CD4-positive, alpha-beta T cell treated with Interleukin-1 beta for 1 hour (primary cell): ENCODE measurements at regions not wholly inside any gene's neighbourhood (a gene's known extent, or its start where the extent isn't known, plus 50 kb on each side); places are given as distances from the start of the nearest gene placed in this dataset.

Source experiments
- DNase-seq, 2 donors: peaks; one replicate each; pipeline ENCODE4 v3.0.0-alpha.2; 2020 to 2022

- DNase-seq, result no peak
These were observed 59.8 kb upstream of the GPM6A start for GRCh38 chr4:175871774-175872405.

DNA sequence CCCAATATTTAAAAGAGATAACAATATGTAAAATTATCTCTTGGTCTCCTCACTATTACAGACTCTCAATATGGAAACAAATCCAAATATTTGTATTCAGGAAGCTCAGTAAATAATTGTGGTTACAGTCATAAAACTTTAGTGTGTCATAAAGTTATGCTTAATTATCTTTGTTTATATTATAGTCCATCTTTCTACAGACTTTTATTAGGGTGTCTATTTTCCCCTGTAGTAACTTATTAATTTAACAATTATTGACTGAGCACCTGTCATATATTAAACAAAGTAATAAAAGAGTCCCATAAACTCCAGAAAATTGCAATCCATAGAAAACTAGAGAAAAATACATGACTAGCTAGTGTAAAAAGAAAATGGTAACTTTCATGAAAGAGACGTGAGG lies 61.6 kb upstream of the GPM6A start:
- DNase-seq, result no peak

- DNase-seq, result no peak
These were observed 62.2 kb upstream of the GPM6A start for GRCh38 chr4:175874306-175874705.

DNA sequence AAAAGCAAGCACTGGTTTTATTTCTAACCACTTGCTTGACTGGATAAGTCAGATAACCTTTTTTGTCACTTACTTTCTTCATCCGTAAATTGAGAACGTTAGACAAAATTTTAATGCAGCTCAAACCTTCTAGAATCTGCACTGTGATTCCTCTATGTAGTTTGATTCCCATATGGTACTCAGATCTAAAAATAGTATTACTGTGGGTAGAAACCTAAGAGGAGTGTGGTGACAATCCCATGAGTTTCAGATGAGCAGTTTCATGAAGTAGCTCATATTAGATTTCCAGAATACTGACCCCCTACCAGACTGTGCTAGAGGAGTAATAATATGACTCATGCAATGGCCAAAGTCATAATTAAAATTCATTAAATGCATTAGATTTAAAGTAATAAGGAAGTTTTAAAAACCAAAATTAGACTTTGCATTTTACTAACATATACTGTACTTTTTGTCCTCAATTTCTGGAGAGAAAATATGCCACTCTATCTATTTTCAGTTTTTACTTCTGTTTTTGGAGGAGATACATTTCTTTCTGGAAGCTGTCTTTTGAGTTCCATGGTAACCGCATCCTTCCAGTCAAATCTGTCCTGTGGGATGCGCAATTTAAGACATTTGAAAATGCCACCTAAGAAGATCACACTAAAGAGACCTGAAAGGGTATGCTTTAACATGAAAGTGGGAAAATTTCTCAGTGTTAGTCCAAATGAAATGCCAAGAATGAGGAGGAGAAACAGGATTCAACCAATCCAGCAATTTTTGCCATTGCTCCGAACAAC lies 64.1 kb upstream of the GPM6A start:
- no peak for DNase-seq

- DNase-seq, result no peak
These were observed 70.8 kb upstream of the GPM6A start for GRCh38 chr4:175882891-175883290.

GRCh38 chr4:175884048-175884447 lies 72.0 kb upstream of the GPM6A start:
- no peak for DNase-seq

GRCh38 chr4:175891231-175891630 lies 79.2 kb upstream of the GPM6A start:
- DNase-seq, result no peak

DNA sequence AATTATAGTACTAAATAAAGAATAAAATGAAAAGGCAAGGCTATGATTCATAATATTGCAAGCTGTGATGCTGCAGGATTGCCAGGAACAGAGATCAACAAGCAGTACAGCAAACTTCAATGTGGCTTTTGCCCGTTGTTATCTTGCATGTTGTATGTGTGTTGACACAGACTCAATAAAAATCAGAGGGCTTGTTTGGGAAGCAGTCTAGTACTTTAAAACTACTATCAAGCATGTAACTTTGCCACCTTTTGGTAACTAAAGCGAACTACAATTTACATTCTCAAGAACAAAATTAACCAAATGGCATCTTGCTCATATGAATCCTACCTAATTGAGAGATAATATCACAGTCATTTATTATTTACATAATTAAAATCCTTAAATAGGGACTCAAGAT lies 79.8 kb upstream of the GPM6A start:
- DNase-seq, result no peak

DNA sequence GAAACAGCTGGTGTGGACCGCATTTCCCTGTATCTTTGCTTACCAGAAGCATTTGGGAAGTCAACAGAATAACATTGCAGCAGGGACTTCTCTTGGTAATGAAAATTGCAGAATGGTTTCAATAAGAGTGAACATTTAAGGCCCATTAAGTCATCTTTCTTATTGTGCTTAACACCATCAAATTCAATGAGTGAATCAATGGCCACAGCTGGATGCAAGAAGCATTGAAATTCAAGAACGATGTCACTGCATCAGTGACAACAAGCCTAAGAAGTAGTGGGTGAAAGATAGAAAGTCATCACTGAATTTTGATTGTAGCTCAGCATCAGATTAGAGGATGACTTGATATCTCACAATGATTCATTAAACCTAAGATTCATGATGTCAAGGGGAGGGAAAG lies 93.9 kb upstream of the GPM6A start:
- no peak for DNase-seq

- DNase-seq, result no peak
These were observed 94.3 kb upstream of the GPM6A start for GRCh38 chr4:175906384-175906783.

- DNase-seq, result no peak
These were observed 98.6 kb upstream of the GPM6A start for GRCh38 chr4:175910700-175911099.

DNA sequence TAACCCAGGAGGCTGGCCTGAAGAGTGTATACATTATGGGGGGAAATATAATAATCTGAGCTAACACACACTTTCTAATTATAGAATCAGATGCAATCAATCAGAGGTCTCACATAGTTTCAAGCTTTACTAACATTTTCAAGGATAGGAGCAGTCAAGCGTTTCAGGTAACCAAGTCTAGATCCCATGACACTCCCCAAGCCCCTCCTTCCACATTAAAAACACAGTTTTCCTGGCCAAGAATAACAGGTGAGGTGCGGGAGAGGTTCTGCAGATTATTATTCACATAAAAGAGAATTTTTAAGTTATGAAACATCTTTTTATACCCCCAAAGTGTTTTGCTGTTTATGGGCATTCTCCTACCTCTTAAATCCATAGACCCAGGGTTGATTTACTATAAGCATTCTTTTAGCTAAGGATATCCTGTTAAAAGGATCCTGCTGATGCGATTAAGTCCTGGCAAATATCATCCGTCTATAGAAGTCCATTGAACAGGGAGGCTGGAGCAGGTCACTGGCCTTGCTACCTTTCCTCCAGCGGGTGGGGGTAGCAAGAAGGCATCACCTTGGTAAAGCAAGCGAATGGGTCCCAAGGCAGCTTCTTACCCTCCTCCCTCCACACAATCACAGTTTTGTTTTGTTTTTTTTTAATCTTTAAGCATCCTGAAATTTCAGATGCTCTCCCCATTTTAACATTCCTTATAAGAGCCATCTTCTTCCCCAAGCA lies 104.7 kb upstream of the GPM6A start:
- no peak for DNase-seq

- no peak for DNase-seq
These were observed 115.1 kb upstream of the GPM6A start for GRCh38 chr4:175927121-175927520.

- DNase-seq, result no peak
These were observed 117.4 kb upstream of the GPM6A start for GRCh38 chr4:175929441-175929840.

GRCh38 chr4:175929932-175930331 lies 117.9 kb upstream of the GPM6A start:
- no peak for DNase-seq

DNA sequence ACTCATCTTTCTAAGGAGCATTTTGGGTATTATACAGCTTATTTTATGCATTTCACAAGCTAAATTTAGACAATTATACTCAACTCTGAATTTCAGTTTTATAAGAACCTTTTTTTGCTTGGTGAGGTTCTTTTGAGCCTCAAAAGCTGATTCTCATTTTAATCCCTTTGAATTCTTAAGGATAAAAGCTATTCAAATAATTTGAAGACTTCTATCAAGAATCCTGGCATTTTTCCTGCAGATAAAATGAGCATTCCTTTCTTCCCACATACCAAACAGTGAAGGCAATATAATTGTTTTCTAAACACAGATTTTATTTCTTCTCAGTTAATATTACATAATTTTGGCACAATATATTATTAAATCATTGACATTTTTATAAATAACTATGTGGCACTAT lies 118.4 kb upstream of the GPM6A start:
- no peak for DNase-seq

DNA sequence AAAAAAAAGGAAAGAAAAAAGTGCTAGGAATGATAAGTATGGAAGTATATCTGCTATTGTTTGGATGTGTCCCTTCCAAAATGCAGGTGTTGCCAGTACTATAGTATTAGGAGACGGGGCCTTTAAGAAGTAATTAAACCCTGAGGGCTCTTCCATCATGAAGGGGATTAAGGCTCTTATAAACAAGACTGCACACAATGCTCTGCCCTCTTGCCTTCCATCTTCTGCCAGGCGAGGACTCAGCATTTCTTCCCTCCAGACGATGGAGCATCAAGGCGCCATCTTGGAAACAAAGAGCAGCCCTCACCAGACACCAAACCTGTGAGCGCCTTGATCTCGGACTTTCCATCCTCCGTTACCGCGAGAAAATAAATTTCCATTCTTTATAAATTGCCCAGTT lies 120.1 kb upstream of the GPM6A start:
- no peak for DNase-seq

GRCh38 chr4:175934506-175934905 lies 122.4 kb upstream of the GPM6A start:
- DNase-seq, result no peak

DNA sequence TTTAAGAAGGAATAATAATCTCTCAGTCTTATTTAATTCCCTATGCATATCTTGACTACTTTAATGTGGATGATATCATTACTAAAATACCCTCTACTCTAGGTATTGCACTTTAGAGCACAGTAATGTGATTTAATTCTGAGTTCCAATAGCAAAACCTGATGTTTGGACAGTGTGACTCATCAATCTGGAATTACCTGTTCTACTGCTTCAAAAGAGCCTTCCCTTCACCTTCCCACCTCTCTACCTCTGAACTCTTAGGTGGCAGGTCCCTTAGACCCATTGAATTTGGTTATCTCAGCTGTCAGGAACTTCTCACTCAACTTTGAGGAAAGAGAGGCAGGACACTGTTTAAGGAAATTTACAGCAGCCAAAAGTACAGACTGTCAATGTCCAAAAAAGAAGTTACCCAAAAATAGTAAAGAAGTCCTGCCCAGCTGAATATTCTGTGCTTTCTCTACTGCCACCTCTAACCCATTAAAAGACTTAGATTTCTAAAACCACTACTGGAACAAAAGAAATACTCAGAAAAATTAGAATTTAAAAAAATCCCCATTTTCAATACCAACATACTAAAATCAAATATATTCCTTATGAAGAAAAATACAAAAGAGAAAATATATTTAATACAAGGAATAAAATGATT lies 123.1 kb upstream of the GPM6A start:
- no peak for DNase-seq

DNA sequence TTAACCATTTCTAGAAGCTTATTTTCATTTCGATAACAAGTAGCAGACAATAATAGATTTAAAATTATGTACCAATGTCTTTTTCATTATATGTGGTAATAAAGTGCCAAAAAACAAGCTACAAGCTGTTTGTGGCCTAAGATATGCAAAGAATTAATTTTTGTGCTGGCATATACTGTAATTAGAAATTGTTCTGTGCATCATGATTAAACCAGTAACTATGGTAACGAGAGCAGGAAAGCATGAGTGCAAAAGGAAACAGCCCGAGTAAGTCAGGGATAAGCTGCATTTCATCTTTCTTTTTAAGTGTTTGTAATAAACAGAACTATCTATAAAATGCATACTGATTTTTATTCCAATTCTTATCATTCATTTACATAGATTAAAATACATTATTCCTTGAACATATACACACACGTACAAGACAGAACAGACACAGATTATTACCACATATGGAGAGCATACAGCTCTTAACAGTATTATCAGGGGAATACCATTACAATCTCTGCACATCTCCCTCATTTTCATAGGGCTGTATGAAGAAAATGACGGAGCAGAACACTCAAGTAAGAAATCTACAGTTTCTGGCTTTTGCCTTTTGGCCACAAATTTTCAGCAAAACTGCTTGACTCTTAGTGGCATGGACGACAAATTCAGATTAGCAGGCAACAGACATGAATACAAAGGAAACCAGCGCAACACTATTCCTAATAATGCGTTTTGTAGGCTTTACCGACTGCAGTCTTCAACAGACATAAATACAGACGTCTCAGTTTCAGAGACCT lies 121.3 kb upstream of the WDR17 start:
- DNase-seq, result no peak

- peak in 1 of 2 donors; percentile 2 for DNase-seq
These were observed 119.0 kb upstream of the WDR17 start for GRCh38 chr4:175946472-175947116.

DNA sequence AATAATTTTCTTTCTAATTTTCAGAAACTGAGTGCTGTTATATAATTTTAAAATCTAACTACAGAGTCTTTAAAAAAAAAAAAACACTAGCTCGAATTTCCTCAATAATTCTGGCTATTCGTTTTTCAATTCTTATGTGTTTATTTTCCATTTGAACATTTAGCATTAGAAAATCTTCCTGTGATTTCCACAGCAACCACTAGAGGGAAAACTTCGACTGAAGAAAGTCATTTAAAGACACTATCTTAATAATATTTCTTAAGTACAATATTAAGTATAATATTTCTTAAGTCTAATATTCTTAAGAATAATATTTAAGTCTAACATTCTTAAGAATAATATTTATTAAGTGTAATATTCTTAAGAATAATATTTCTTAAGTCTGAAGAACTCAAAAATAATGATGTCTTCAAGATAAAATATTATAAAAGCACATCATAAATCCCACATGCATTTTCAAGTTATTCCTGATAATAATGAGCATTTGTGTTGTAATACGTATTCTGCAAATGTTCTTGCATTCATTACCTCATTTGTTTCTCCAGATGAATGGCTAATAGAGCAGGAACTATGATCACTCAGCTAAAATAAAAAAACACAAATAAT lies 118.4 kb upstream of the WDR17 start:
- peak in 1 of 2 donors; percentile 14 for DNase-seq
